Neural cell (in vitro differentiated cells): ENCODE measurements at regions not wholly inside any gene's neighbourhood (a gene's known extent, or its start where the extent isn't known, plus 50 kb on each side); places are given as distances from the start of the nearest gene placed in this dataset.

Experiments
- CTCF ChIP-seq: fragments of 450-650 bp; IDR thresholded peaks from 2 replicates; pipeline ENCODE4 v1.5.1; 2014; ENCODE audit warnings: antibody characterized with exemption, mild to moderate bottlenecking, moderate library complexity; ENCODE audit not compliant: poor library complexity, severe bottlenecking
- EZH2 ChIP-seq: fragments of 200-600, 300-800 bp; shearing (Covaris generic), sonication (generic); IDR thresholded peaks from 2 replicates; pipeline ENCODE4 v1.6.1; 2014; ENCODE audit warnings: antibody characterized with exemption, low read length, borderline replicate concordance, mild to moderate bottlenecking; ENCODE audit not compliant: insufficient read depth, poor library complexity, severe bottlenecking
- REST ChIP-seq: IDR thresholded peaks from 2 replicates; pipeline ENCODE4 v1.6.1; 2012; ENCODE audit warnings: borderline replicate concordance

GRCh38 chr9:107733523-107733894 lies 243.9 kb upstream of the KLF4 start:
- TF ChIP-seq REST (no peak), CTCF (no peak), EZH2 (no peak)
